ENCODE measurements at regions not wholly inside any gene's neighbourhood (a gene's known extent, or its start where the extent isn't known, plus 50 kb on each side); places are given as distances from the start of the nearest gene placed in this dataset.

- Histone ChIP-seq H3K4me2 (no peak overlapping the region), H2AFZ (replicated peaks) (no peak overlapping the region), H3K4me3 (no peak overlapping the region), H3K27ac (no peak overlapping the region), H3K4me1 (peaks cover 3% of the 10 kb centered on the region), H4K20me1 (ENCODE audit: low read depth) (no peaks in the 10 kb centered on the region), H3K36me3 (no peaks in the 10 kb centered on the region), H3K79me2 (ENCODE audit: low read depth) (no peaks in the 10 kb centered on the region), H3K27me3 (no peaks in the 10 kb centered on the region), H3F3A (ENCODE audit: low read depth) (no peaks in the 10 kb centered on the region), H3K9ac (no peak overlapping the region), H3K9me3 (ENCODE audit: low read depth) (no peaks in the 10 kb centered on the region)
- Mint-ChIP-seq H3K36me3 (no peaks in the 10 kb centered on the region), H3K9me3 (no peaks in the 10 kb centered on the region), H3K27me3 (ENCODE audit: insufficient read depth, low read depth) (peaks cover 8% of the 10 kb centered on the region), H3K4me1 (peaks cover 17% of the 10 kb centered on the region), H3K4me3 (no peak overlapping the region), H3K27ac (no peak overlapping the region)
- TF ChIP-seq CTCF (IDR thresholded peaks at IDR 0.05) (no peak), EZH2 (IDR thresholded peaks at IDR 0.05) (no peak), EZH2phosphoT487 (IDR thresholded peaks at IDR 0.05) (no peak)
- DNase-seq (ENCODE audit: low spot score), result no peak
Measured at GRCh38 chr1:106755682-106756406, 300.6 kb upstream of the PRMT6 start.

- no peak overlapping the region for H2AFZ ChIP-seq (replicated peaks)
- no peak overlapping the region for H3K4me3 ChIP-seq
- H3K4me2 ChIP-seq, result no peak overlapping the region
- no peak for TF ChIP-seq EZH2 (IDR thresholded peaks at IDR 0.05)
- no peak for TF ChIP-seq EZH2phosphoT487 (IDR thresholded peaks at IDR 0.05)
- TF ChIP-seq CTCF (IDR thresholded peaks at IDR 0.05), result no peak
- no peak overlapping the region for H3K4me3 Mint-ChIP-seq
- H3K9me3 Mint-ChIP-seq, result no peaks in the 10 kb centered on the region
- no peak overlapping the region for H3K9ac ChIP-seq
- no peaks in the 10 kb centered on the region for H3K79me2 ChIP-seq (ENCODE audit: low read depth)
- H3K4me1 Mint-ChIP-seq, result peaks cover 17% of the 10 kb centered on the region
- DNase-seq (ENCODE audit: low spot score), result no peak
- H3K27ac ChIP-seq, result no peak overlapping the region
- H3K36me3 Mint-ChIP-seq, result no peaks in the 10 kb centered on the region
- H3K27ac Mint-ChIP-seq, result no peak overlapping the region
- H3F3A ChIP-seq (ENCODE audit: low read depth), result no peaks in the 10 kb centered on the region
- H3K4me1 ChIP-seq, result peaks cover 3% of the 10 kb centered on the region
- peaks cover 8% of the 10 kb centered on the region for H3K27me3 Mint-ChIP-seq (ENCODE audit: insufficient read depth, low read depth)
- no peaks in the 10 kb centered on the region for H3K9me3 ChIP-seq (ENCODE audit: low read depth)
- H3K36me3 ChIP-seq, result no peaks in the 10 kb centered on the region
- no peaks in the 10 kb centered on the region for H4K20me1 ChIP-seq (ENCODE audit: low read depth)
- no peaks in the 10 kb centered on the region for H3K27me3 ChIP-seq
Measured at GRCh38 chr1:106756752-106757151, 299.7 kb upstream of the PRMT6 start.

- H3K4me3 ChIP-seq, result no peak overlapping the region
- H3K27me3 ChIP-seq, result no peaks in the 10 kb centered on the region
- no peak overlapping the region for H3K4me2 ChIP-seq
- no peaks in the 10 kb centered on the region for H3K79me2 ChIP-seq (ENCODE audit: low read depth)
- Mint-ChIP-seq H3K4me3 (no peak overlapping the region), H3K4me1 (no peaks in the 10 kb centered on the region), H3K9me3 (peaks cover under 1% of the 10 kb centered on the region), H3K27me3 (ENCODE audit: insufficient read depth, low read depth) (no peaks in the 10 kb centered on the region), H3K27ac (no peak overlapping the region), H3K36me3 (no peaks in the 10 kb centered on the region)
- no peaks in the 10 kb centered on the region for H4K20me1 ChIP-seq (ENCODE audit: low read depth)
- no peak for DNase-seq (ENCODE audit: low spot score)
- H2AFZ ChIP-seq (replicated peaks), result no peak overlapping the region
- H3K36me3 ChIP-seq, result no peaks in the 10 kb centered on the region
- TF ChIP-seq CTCF (IDR thresholded peaks at IDR 0.05), result no peak
- TF ChIP-seq EZH2 (IDR thresholded peaks at IDR 0.05), result no peak
- no peak for TF ChIP-seq EZH2phosphoT487 (IDR thresholded peaks at IDR 0.05)
- no peaks in the 10 kb centered on the region for H3K4me1 ChIP-seq
- H3K27ac ChIP-seq, result no peak overlapping the region
- H3K9ac ChIP-seq, result no peak overlapping the region
- H3K9me3 ChIP-seq (ENCODE audit: low read depth), result no peaks in the 10 kb centered on the region
- no peaks in the 10 kb centered on the region for H3F3A ChIP-seq (ENCODE audit: low read depth)
Measured at GRCh38 chr1:106768077-106768476, 288.4 kb upstream of the PRMT6 start.
